Loucy (cell line): ENCODE measurements at regions not wholly inside any gene's neighbourhood (a gene's known extent, or its start where the extent isn't known, plus 50 kb on each side); places are given as distances from the start of the nearest gene placed in this dataset.

Source experiments
- CTCF ChIP-seq: fragments of 200-600 bp; sonication (generic); conservative IDR thresholded peaks from 2 replicates; pipeline ENCODE4 v1.5.1; 2014; ENCODE audit warnings: mild to moderate bottlenecking, antibody characterized with exemption, low read length
- EZH2phosphoT487 ChIP-seq: fragments of 200-600 bp; IDR thresholded peaks from 2 replicates; pipeline ENCODE4 v1.6.1; 2018; ENCODE audit warnings: antibody characterized with exemption, mild to moderate bottlenecking, moderate library complexity, borderline replicate concordance

GRCh38 chr7:152986376-152986775, 226.8 kb downstream of the ACTR3B start:
- TF ChIP-seq CTCF (no peak), EZH2phosphoT487 (no peak)
